ENCODE measurements at regions not wholly inside any gene's neighbourhood (a gene's known extent, or its start where the extent isn't known, plus 50 kb on each side); places are given as distances from the start of the nearest gene placed in this dataset.

GRCh38 chr10:53255661-53256205 is 483.1 kb upstream of the MBL2 start:
- TF ChIP-seq CTCF (IDR thresholded peaks at IDR 0.05; ENCODE audit: borderline replicate concordance, extremely low read depth, low read length, poor library complexity, severe bottlenecking) (no peak), EZH2 (IDR thresholded peaks at IDR 0.05; ENCODE audit: borderline replicate concordance, low read depth, low read length, severe bottlenecking) (no peak)
